HG03558 (cell line): ENCODE measurements at regions not wholly inside any gene's neighbourhood (a gene's known extent, or its start where the extent isn't known, plus 50 kb on each side); places are given as distances from the start of the nearest gene placed in this dataset.

ENCODE experiments used
- ATAC-seq: cut with Tn5 transposase; IDR thresholded peaks from one replicate; pipeline ENCODE4 v1.9.1; 2021; ENCODE audit warnings: moderate number of reproducible peaks; ENCODE audit not compliant: unreplicated experiment; ENCODE audit errors: extremely low read depth

DNA sequence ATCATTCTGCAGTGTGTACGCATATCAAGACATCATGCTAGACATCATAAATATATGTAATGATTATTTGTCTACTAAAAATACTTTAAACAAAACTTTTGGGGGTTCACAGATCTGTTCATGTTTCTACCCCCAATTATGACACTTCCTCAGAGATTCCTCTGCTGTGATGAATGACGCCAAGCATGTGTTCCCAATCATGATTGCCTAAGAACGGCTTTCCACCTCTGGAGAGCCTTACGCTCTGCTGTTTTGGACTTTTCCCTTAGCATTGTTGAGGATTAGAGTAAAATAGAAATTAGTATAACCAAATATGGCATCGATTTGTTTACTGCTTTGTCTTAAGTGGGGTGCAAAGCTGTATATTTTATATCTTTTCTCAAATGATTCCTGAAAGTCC lies 236.3 kb upstream of the IGFBP3 start:
- ATAC-seq: no peak

DNA sequence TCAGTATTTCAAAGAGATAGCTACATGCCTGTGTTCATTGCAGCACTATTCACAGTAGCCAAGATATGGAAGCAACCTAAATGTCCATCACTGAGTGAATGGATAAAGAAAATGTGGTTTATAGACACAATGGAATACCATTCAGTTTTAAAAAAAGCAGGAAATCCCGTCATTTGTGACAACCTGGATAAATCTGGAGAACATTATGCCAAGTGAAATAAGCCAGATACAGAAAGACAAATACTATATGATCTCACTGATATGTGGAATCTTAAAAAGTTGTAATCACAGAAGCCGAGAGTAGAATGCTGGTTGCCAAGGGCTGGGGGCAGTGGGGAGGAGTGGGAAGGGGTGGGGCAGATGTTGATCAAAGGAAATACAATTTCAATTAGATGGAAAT lies 235.8 kb upstream of the IGFBP3 start:
- ATAC-seq: no peak

DNA sequence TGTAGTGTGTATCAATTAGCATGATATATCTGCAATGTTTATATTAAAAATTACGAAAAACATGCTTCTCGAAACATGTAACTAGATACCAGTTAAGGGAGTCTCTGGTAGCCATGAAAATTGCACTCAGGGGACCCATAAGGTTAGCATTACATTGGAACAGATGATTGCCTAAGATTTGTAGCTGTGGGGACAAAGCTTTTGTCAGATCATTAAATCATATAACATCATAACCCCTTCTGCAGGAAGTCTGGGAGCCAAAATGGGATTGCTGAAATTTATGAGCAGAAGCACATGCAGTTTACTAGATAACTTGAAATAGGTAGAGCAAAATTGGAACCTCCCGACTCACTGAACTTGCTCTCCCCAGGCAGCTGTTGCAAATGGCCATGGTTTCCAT lies 235.0 kb upstream of the IGFBP3 start:
- ATAC-seq: no peak

DNA sequence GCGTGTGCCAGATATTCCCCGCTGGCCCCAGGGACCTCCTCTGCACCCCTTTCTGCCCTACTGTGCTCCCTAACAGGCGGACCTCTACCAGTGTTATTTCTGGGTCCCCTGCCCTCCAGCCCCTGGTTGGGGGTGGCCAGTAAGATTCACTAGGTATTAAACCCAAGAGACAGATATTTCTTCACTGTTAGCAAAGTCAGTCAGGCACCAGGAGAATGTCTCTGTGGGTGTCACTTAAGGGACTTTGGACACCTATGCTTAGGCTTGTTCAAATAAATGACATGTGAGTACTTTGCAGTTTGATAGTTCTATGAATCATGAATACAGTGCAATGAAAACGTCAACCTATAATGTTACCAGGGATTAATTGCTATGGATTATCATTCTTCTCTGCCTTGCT lies 234.3 kb upstream of the IGFBP3 start:
- no peak for ATAC-seq

DNA sequence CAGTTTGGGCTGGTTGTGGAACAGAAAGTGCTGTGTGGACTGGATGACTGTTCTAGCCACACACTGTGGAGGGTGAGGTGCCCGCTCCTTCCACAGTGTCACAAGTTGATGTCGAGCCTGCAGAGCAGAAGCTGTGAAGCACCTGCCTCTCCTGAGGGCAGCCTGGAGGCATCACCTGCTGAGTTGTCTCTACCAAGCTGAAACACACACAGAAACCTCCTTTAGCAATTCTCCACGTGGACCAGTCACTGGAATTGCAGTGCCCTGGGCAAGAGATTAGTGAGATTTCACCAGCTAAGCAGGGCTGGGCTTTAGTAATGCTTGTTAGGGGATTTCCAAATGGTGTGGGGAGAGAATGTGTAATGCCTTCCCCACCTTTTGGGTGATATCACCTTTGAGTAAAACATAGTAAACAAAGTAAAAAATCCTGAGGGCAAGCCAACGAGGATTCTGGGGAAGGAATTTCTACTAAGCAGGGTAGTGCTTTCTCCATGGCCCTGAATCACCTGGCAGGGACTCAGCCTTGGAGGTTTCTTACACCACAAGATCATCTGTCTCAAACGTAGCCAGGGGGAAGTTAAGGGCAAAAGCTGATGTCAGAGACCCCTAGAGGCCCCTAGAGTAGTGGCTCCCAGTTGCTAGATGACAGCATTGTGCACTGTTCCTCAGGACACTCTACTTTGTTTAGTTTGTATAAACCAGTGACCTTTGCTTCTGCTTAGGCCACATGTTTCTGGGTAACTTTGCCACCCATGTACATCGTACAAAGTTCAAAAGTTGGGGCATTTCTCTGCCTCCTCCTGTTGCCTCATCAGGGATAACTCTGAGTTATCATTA lies 233.1 kb upstream of the IGFBP3 start:
- no peak for ATAC-seq

DNA sequence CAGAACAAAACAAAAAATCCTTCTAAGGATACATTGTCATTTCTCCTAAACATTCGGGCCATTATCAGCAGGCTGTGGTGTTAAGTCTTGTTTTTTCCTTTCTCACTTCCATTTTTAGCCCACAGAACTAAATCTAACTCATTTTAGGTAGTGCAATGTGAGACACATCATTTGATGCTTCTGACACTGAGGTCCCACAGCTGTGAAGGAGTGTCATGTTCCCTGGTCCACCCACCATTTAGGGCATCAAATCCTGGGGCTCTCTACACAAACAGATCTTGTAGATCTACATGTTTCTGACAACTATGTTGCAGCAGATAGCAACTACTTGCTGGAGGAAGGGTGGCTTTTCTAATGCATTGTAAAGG lies 232.5 kb upstream of the IGFBP3 start:
- ATAC-seq: no peak

DNA sequence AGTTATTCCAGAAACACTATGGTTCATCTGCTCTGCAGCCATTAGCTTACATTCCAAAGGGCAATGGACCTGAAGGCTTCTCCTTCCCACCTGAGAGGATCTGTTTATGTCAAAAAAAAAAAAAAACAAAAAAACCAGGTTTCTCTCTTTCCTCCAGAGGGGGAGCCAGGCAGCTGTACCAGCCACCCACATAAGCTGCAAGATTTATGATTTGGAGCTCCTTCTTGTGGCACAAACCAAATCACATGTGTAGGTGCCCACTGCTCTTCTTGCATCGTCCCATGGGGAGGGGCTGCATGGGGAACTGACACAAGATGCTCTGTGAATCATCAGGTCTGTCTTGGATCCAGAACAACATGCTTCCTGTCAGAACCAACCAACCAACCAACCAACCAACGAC lies 231.6 kb upstream of the IGFBP3 start:
- ATAC-seq: no peak

DNA sequence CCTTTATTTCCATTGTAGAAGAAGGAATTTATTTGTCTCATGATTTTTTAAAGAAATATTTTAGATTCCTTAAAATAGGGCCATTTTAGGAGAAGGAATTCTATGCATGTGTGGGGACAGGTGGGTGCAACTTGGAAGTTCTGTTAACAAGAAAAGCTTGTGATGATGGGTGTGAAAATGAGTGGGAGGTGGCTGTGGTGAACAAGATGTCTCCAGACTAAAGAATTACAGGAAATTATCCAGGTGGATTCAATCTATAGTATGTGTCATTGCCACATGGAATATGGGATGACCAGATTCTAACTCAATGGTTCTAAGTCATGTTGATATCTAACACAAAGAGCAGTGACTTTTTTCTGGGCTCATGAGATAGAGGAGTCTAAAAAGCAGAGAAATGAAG lies 229.6 kb upstream of the IGFBP3 start:
- no peak for ATAC-seq

DNA sequence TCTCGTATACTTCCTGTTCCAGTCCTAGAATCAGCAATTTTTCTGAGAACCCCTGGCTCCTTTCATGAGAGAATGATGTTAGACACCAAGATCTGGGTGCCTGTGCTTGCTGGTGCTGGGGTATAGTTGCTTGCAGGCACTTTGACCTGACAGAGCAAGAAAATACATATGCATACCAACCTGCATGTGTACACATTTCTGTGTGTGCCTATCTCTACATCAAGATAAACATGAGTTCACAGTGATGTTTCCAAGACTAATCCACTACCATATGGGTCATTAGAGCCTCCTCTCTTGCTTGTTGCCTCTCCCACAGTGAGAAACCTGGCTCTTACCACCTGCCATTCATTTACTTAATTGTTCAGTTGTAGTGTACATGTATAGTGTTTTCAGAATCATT lies 229.1 kb upstream of the IGFBP3 start:
- ATAC-seq: no peak

DNA sequence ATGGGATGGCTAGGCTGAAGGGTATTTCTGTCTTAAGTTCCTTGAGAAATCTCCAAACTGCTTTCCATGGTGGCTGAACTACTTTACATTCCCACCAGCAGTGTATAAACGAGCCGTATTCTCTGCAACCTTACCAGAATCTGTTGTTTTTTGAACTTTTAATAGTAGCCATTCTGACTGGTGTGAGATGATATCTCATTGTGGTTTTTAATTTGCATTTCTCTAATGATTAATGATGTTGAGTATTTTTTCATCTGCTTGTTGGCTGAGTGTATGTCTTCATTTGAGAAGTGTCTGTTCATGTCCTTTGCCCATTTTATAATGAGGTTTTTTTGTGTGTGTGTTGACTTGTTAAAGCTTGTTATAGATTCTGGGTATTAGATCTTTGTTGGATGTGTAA lies 226.8 kb upstream of the IGFBP3 start:
- no peak for ATAC-seq

DNA sequence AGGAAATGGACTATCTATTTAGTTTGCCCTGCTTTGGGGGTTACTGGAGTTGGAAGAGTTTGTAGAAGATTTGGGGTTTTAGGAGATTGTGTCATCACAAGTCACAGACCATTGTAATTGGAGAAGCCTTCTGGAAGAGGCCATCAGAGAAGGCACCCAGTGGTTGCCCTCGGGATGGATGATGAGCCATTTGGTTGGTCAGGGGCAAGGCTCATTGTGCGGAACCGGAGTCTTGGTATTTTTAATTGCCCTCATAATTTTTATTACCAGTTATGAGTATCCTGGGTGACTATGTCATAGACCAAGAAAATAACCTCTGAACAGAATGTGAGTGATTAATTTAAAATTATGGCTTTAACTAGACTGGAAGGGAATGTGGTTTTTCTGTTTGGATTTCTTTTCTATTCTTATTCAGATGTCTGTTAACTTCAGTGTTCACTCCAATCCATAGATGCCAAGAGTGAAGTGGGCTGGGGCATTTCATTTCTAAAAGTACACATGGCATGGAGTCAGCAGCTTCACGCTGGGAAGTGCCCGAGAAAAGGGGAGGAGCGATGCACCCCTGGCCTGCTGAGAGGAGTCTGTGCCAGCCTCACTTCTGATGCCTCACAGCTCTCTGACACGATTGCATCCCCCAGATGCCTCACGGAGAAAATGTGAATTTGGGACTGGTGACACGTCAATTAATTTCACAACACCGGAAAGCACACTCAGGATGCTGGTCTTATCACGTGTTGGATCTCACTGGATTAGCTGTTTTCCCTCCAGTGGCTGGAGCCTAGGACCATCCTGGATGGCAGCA lies 225.6 kb upstream of the IGFBP3 start:
- no peak for ATAC-seq

DNA sequence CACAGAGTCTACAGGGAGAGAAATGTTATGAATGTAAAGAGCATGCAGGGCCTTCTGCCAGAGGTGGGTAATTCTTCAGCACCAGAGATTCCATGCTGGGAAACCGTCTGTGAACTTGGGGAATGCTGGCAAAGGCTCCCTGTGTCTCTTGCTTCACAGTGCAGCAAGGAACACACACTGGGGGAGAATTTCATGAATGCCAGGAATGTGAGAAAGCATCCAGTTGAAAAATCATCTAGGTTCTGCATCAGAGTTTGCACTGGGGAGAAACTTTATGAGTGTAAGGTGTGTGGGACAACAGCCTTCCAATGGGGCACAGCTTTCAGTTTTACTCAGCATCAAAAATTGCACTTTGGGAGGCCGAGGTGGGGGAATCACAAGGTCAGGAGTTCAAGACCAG lies 224.3 kb upstream of the IGFBP3 start:
- no peak for ATAC-seq

DNA sequence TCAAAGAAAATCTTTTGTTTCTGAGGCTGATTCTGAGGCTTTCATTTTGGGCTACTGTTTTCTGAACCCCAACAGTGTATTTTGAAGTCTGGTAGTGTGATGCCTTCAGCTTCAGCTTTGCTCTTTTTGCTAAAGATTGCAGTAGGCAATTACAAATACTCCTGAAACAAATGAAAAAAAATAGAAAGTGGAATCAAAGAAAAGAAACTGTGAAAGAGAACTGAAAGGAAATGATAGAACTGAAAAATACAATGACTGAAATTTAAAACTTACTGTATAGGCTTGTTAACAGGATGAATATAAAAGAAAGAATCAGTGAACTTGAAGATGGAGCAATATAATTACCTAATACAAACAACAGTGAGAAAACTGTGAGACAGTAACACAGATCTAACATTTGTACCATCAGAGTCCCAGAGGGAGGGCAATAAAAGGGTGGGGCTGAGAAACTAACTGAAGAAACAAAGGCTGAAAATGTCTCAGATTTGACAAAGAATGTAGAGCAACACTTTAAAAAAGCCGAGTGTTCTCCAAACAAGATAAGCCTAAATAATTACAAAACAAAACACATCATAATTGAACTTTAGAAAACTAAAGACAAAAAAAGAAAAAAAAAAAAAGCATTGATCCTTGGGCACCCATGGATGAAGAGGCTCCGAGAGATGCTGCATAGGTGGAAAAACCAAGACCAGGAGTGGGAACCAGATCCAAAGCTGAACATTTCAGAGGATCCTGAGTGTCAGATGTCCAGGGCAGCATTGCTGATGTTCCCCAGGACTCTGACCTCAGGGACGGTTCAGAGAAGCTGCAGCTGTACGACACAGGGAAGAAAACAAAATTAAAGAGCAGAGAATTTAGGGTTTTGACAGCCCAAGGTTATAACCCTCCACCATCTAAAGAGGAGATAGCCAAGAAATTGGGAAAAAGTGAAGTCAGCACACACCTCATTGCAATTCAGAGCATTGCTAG lies 223.2 kb upstream of the IGFBP3 start:
- no peak for ATAC-seq

DNA sequence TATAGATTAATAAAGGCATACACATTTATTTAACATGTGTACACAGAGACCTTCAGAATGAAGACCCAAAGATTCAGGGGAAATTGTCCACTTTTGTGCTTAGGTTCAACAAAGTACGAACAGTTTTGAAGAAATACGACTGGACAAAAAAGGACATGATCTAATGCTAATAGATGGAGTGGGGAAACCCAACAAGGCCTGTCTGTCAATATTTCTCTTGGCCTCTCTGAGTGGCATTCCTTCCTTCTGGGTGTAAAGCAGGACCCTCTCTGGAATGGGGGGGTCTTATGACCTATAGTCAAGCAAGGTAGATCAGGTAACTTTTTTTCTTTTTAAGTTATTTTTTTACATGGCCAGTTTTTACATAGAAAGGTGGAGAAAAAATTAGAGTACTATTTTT lies 222.3 kb upstream of the IGFBP3 start:
- no peak for ATAC-seq

DNA sequence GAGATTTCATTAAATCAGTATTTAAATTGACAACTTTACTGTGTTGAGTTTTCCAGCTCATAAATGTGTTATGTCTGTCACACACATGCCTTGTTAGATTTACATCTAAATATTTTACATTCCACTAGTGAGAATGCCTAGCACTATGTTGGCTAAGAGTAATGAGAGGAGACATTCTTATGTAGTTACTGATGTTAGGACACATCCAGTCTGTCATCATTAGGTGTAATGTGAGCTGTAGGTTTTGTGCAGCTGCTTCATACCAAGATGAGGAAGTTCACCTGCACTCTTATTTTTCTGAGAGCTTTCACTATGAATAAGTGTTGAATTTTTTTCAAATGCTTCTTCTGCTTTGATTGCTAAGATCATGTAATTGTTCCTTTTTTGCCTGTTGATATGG lies 218.0 kb upstream of the IGFBP3 start:
- no peak for ATAC-seq

DNA sequence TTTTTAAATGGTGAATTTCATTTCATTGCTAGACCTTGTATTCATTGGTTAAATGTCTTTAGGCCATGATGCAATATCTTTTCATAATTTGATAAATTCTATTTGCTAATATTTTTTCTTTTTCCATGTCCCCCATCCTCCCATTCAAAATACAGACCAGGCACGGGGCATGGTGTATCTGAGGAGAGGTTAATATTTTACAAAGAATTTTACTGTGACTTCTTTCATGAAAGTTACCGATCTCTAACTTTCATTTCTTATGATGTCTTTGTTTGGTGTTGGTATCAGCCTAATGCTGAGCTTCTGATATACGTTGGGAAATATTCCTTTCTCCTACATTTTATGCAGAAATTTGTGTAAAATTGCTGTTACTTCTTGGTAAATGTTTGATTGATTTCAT lies 216.7 kb upstream of the IGFBP3 start:
- no peak for ATAC-seq

DNA sequence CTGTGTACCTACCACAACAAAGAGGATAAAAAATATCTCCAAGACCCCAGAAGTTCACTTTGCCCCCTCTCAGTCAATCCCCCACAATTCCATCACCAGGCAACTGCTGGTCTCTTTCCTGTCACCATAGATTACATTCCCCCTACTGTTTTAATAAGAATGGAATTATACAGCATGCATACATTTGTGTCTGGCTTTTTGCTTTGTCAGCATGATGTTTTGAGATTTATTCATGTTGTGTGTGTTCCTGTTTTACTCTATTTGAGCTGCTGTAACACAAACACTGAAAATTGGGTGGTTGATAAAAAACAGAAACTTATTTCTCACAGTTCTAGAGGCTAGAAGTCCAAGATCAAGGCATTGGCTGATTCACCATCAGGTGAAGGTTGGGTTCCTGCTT lies 214.5 kb upstream of the IGFBP3 start:
- no peak for ATAC-seq

DNA sequence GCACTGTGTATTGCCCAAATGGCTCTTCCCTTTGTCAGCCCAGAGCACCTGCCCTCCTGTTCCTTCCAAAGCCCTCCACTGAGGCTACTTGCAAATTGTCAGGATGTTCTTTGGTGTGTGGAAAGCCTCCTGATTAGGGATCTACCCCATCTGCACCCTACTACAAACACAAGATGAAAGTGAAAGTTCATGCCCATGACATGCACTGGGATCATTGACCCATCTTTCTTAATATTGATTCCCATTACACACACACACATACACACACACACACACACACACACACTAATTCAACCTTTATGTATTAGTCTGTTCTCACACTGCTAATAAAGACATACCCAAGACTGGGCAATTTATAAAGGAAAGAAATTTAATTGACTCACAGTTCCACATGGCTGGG lies 213.7 kb upstream of the IGFBP3 start:
- no peak for ATAC-seq

DNA sequence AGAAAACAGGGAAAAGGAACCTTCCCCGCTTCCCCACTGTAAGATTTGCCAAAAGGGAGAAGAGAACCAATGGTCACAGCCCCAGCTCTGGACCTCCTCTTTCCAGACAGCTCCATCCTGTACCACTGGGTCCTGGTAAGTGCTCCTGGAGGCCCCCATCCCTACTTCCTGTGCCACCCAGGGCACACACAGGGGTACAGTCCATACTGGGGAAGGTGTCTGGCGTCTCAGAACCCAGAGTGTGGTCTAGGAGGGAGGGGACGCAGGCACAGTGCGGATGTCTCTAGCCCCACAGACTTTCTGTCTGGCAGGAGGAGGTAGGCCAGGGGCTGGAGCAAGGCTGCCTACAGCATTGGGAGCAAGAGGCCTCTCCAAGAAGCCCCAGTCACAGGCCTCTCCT lies 213.3 kb upstream of the IGFBP3 start:
- ATAC-seq: no peak

DNA sequence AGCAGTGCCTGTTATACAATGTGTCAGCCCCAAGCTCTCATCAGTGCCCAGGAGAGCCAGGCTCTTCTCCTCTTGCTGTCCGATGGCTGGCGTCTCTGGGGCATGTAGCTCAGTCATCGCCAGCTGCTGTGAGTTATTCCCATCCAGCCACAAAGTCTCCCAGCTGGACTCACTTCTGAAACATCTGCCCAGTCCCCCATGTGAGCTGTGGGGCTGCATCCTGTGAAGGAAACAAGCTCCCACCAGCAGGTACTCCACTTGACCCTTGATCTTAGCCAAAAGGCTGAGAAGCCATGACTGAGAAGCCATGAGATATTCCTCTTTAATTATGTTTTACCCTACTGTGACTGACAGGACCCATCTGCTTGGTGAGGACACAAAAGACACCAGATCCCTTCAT lies 212.7 kb upstream of the IGFBP3 start:
- no peak for ATAC-seq

DNA sequence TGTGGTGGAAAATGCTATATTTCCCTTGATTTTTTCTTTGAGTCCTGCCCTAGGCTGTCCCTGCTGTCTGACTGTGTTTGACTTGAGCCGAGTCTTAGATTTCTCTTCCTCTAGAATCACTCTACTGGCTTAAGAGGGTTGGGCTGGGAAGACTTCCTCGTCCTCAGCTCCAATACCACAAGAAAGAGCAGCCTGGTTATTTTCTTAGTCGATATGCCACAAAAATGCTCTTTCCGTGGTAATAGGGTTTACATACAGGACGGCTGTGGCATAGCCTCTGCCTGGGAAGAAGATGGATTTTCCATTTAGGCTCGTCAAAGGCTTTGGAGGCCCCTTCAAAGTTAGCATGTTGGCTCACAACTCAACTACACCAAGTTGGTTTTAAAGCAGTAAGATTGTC lies 212.0 kb upstream of the IGFBP3 start:
- no peak for ATAC-seq
